Endothelial cell (in vitro differentiated cells): ENCODE measurements at regions not wholly inside any gene's neighbourhood (a gene's known extent, or its start where the extent isn't known, plus 50 kb on each side); places are given as distances from the start of the nearest gene placed in this dataset.

Experiments used
- DNase-seq: peaks from one replicate; pipeline ENCODE4 v3.0.0; 2021; ENCODE audit warnings: low spot score
- H3K27ac Mint-ChIP-seq: one replicate; pipeline ENCODE4 v1.8.0; 2021; ENCODE audit warnings: mixed read lengths, inconsistent platforms; ENCODE audit not compliant: unreplicated experiment
- H3K27me3 Mint-ChIP-seq: one replicate; pipeline ENCODE4 v1.8.0; 2021; ENCODE audit warnings: mild to moderate bottlenecking, moderate library complexity, mixed read lengths, inconsistent platforms; ENCODE audit not compliant: unreplicated experiment
- H3K36me3 Mint-ChIP-seq: one replicate; pipeline ENCODE4 v1.8.0; 2021; ENCODE audit warnings: mild to moderate bottlenecking, low read depth, mixed read lengths, inconsistent platforms; ENCODE audit not compliant: unreplicated experiment
- H3K4me1 Mint-ChIP-seq: one replicate; pipeline ENCODE4 v1.8.0; 2021; ENCODE audit warnings: mild to moderate bottlenecking, mixed read lengths, inconsistent platforms; ENCODE audit not compliant: unreplicated experiment
- H3K4me3 Mint-ChIP-seq: one replicate; pipeline ENCODE4 v1.8.0; 2021; ENCODE audit warnings: mild to moderate bottlenecking, mixed read lengths, inconsistent platforms; ENCODE audit not compliant: unreplicated experiment
- H3K9me3 Mint-ChIP-seq: one replicate; pipeline ENCODE4 v1.8.0; 2021; ENCODE audit warnings: mixed read lengths, inconsistent platforms; ENCODE audit not compliant: unreplicated experiment
- CTCF ChIP-seq: fragments of 200-600 bp; sonication (generic); IDR thresholded peaks from one replicate; pipeline ENCODE4 v1.5.0; 2021; ENCODE audit warnings: antibody characterized with exemption; ENCODE audit not compliant: unreplicated experiment

DNA sequence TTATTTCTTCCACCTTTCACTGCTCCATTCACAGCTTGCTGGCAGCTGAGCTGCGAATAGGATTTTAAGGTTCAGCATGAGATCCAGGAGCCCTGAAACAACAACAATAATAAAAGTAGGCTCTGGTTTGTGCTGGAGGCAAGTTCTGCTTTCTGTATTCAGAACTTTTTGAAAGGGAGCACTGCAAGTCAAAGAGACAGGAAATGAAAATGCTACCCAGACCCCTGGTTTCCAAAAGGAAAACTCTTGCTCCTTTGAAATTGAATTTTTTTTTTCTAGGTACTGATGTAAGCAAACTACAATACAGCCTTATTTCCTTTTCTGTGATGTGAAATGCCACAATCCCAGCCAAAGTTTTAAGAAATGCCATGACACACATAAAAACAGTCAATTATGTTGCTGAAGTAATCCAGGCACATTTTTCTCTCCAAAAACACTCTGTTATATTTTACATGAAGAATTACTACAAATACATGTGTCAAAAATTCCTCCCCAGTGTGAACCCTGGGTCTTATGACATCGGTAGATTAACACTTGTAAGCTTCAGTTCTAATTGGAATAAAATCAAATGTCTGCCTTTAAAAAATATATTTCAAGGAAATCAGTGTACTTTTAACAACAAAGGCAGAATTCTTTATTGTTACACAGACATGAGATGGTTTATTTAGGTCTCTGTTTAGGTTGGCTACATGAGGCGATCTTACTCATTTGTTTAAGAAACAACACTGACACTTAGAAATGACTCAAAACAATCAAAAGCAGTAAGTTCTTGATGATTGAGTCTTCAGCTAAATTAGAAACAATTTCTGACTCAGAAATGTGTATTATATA, 656.7 kb downstream of the EPHA7 start:
- no peaks in the 10 kb centered on the region for H3K27me3 Mint-ChIP-seq
- DNase-seq = no peak
- no peak overlapping the region for H3K27ac Mint-ChIP-seq
- no peaks in the 10 kb centered on the region for H3K36me3 Mint-ChIP-seq
- no peaks in the 10 kb centered on the region for H3K9me3 Mint-ChIP-seq
- H3K4me1 Mint-ChIP-seq = peaks cover 2% of the 10 kb centered on the region
- no peak overlapping the region for H3K4me3 Mint-ChIP-seq
- no peak for TF ChIP-seq CTCF

- Mint-ChIP-seq H3K4me1 (peaks cover 5% of the 10 kb centered on the region), H3K9me3 (no peaks in the 10 kb centered on the region), H3K27me3 (no peaks in the 10 kb centered on the region), H3K36me3 (no peaks in the 10 kb centered on the region), H3K27ac (no peak overlapping the region), H3K4me3 (no peak overlapping the region)
- DNase-seq = no peak
- TF ChIP-seq CTCF = no peak
Observed at GRCh38 chr6:92759178-92759577, 660.2 kb downstream of the EPHA7 start.

GRCh38 chr6:92757925-92758324, 661.4 kb downstream of the EPHA7 start:
- Mint-ChIP-seq H3K4me3 (no peak overlapping the region), H3K4me1 (peaks cover 5% of the 10 kb centered on the region), H3K27me3 (no peaks in the 10 kb centered on the region), H3K9me3 (no peaks in the 10 kb centered on the region), H3K36me3 (no peaks in the 10 kb centered on the region), H3K27ac (no peak overlapping the region)
- TF ChIP-seq CTCF = no peak
- no peak for DNase-seq

GRCh38 chr6:92756912-92757311, 662.4 kb downstream of the EPHA7 start:
- no peaks in the 10 kb centered on the region for H3K36me3 Mint-ChIP-seq
- H3K4me1 Mint-ChIP-seq = peaks cover 2% of the 10 kb centered on the region
- no peak overlapping the region for H3K4me3 Mint-ChIP-seq
- TF ChIP-seq CTCF = no peak
- no peak for DNase-seq
- no peak overlapping the region for H3K27ac Mint-ChIP-seq
- H3K9me3 Mint-ChIP-seq = no peaks in the 10 kb centered on the region
- no peaks in the 10 kb centered on the region for H3K27me3 Mint-ChIP-seq

- Mint-ChIP-seq H3K27ac (no peak overlapping the region), H3K27me3 (no peaks in the 10 kb centered on the region), H3K36me3 (no peaks in the 10 kb centered on the region), H3K9me3 (no peaks in the 10 kb centered on the region), H3K4me3 (no peak overlapping the region), H3K4me1 (peaks cover 2% of the 10 kb centered on the region)
- DNase-seq = no peak
- no peak for TF ChIP-seq CTCF
Observed at GRCh38 chr6:92753956-92754355, 665.4 kb downstream of the EPHA7 start.
